Nephron (organoid): ENCODE measurements at regions not wholly inside any gene's neighbourhood (a gene's known extent, or its start where the extent isn't known, plus 50 kb on each side); places are given as distances from the start of the nearest gene placed in this dataset.
A peak's percentile ranks its signal among the peaks of the same experiment; 100 is the strongest.

Experiments used
- H3K27ac Mint-ChIP-seq, 3 experiments: 2 replicates each; pipeline ENCODE4 v1.8.0; 2020; ENCODE audit warnings: mixed read lengths in 3 of 3, mild to moderate bottlenecking in 2 of 3, moderate library complexity in 1 of 3
- H3K27me3 Mint-ChIP-seq: 2 replicates; pipeline ENCODE4 v1.8.0; 2021; ENCODE audit warnings: low read depth, mild to moderate bottlenecking, moderate library complexity, mixed read lengths
- H3K36me3 Mint-ChIP-seq: 2 replicates; pipeline ENCODE4 v1.8.0; 2020; ENCODE audit warnings: low read depth, mixed read lengths
- H3K4me1 Mint-ChIP-seq: 2 replicates; pipeline ENCODE4 v1.8.0; 2020; ENCODE audit warnings: mixed read lengths
- H3K4me3 Mint-ChIP-seq, 3 experiments: 2 replicates each; pipeline ENCODE4 v1.8.0; 2020; ENCODE audit warnings: mild to moderate bottlenecking in 3 of 3, mixed read lengths in 3 of 3, moderate library complexity in 2 of 3
- H3K9me3 Mint-ChIP-seq: 2 replicates; pipeline ENCODE4 v1.8.0; 2020; ENCODE audit warnings: mixed read lengths
- CTCF ChIP-seq, 3 experiments: fragments of 200-600 bp; sonication (generic); IDR thresholded peaks; one replicate each; pipeline ENCODE4 v1.5.0; 2021; ENCODE audit warnings: antibody characterized with exemption in 3 of 3; ENCODE audit not compliant: unreplicated experiment in 3 of 3

GRCh38 chr16:85988723-85989313 lies 89.9 kb downstream of the IRF8 start:
- Mint-ChIP-seq H3K27ac (no peak overlapping the region), H3K27me3 (peaks cover 82% of the 10 kb centered on the region), H3K36me3 (no peaks in the 10 kb centered on the region), H3K4me1 (peaks cover 24% of the 10 kb centered on the region), H3K9me3 (no peaks in the 10 kb centered on the region), H3K4me3 (no peak overlapping the region)
- no peak for TF ChIP-seq CTCF (IDR thresholded peaks at IDR 0.05; ENCODE audit: unreplicated experiment in 3 of 3)

- TF ChIP-seq CTCF (IDR thresholded peaks at IDR 0.05; ENCODE audit: unreplicated experiment in 3 of 3), result no peak
- no peak overlapping the region for H3K4me3 Mint-ChIP-seq
- H3K4me1 Mint-ChIP-seq, result peaks cover 24% of the 10 kb centered on the region
- H3K27ac Mint-ChIP-seq, result no peak overlapping the region
- H3K27me3 Mint-ChIP-seq, result peaks cover 82% of the 10 kb centered on the region
- no peaks in the 10 kb centered on the region for H3K9me3 Mint-ChIP-seq
- H3K36me3 Mint-ChIP-seq, result no peaks in the 10 kb centered on the region
Observed at GRCh38 chr16:85989376-85989775, 90.4 kb downstream of the IRF8 start.

- Mint-ChIP-seq H3K27ac (peak overlapping the region in 2 of 3 experiments; percentile 28 to 32), H3K4me3 (no peak overlapping the region), H3K4me1 (peaks cover 18% of the 10 kb centered on the region), H3K36me3 (no peaks in the 10 kb centered on the region), H3K9me3 (no peaks in the 10 kb centered on the region), H3K27me3 (peaks cover 76% of the 10 kb centered on the region)
- no peak for TF ChIP-seq CTCF (IDR thresholded peaks at IDR 0.05; ENCODE audit: unreplicated experiment in 3 of 3)
Observed at GRCh38 chr16:85989863-85990643, 91.1 kb downstream of the IRF8 start.

- Mint-ChIP-seq H3K27ac (no peak overlapping the region), H3K9me3 (no peaks in the 10 kb centered on the region), H3K36me3 (no peaks in the 10 kb centered on the region), H3K4me3 (no peak overlapping the region), H3K4me1 (peaks cover 14% of the 10 kb centered on the region), H3K27me3 (peaks cover 79% of the 10 kb centered on the region)
- TF ChIP-seq CTCF (IDR thresholded peaks at IDR 0.05; ENCODE audit: unreplicated experiment in 3 of 3), result no peak
Observed at GRCh38 chr16:85990861-85991301, 91.9 kb downstream of the IRF8 start.

GRCh38 chr16:85991425-85991824 lies 92.5 kb downstream of the IRF8 start:
- Mint-ChIP-seq H3K27ac (no peak overlapping the region), H3K4me1 (peaks cover 18% of the 10 kb centered on the region), H3K27me3 (peaks cover 80% of the 10 kb centered on the region), H3K4me3 (no peak overlapping the region), H3K36me3 (no peaks in the 10 kb centered on the region), H3K9me3 (no peaks in the 10 kb centered on the region)
- no peak for TF ChIP-seq CTCF (IDR thresholded peaks at IDR 0.05; ENCODE audit: unreplicated experiment in 3 of 3)
